ENCODE measurements at regions not wholly inside any gene's neighbourhood (a gene's known extent, or its start where the extent isn't known, plus 50 kb on each side); places are given as distances from the start of the nearest gene placed in this dataset.

DNA sequence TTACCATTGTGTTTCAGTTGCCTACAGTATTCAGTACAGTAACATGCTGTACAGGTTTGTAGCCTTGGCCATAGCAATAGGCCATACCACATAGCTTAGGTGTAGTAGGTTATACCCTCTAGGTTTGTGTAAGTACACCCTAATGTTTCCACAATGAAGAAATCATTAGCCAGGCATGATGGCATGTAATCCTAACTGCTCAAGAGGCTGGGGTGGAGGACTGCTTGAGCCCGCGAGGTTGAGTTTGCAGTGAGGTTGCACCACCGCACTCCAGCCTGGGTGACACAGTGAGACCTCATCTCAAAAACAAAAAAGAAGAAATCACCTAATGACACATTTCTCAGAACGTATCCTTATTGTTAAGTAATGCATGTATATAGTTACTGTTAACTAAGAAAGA lies 63.2 kb upstream of the KTN1 start:
- TF ChIP-seq, protein P1, sequence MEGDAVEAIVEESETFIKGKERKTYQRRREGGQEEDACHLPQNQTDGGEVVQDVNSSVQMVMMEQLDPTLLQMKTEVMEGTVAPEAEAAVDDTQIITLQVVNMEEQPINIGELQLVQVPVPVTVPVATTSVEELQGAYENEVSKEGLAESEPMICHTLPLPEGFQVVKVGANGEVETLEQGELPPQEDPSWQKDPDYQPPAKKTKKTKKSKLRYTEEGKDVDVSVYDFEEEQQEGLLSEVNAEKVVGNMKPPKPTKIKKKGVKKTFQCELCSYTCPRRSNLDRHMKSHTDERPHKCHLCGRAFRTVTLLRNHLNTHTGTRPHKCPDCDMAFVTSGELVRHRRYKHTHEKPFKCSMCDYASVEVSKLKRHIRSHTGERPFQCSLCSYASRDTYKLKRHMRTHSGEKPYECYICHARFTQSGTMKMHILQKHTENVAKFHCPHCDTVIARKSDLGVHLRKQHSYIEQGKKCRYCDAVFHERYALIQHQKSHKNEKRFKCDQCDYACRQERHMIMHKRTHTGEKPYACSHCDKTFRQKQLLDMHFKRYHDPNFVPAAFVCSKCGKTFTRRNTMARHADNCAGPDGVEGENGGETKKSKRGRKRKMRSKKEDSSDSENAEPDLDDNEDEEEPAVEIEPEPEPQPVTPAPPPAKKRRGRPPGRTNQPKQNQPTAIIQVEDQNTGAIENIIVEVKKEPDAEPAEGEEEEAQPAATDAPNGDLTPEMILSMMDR (IDR thresholded peaks at IDR 0.05; ENCODE audit: borderline replicate concordance, extremely low read depth, insufficient read depth), result no peak
- H3K9ac ChIP-seq (ENCODE audit: low read length in 3 of 3), result no peak overlapping the region
- H3K27me3 ChIP-seq (ENCODE audit: control insufficient read depth, insufficient read depth, low read length), result no peaks in the 10 kb centered on the region
- no peaks in the 10 kb centered on the region for H3K9me3 ChIP-seq (ENCODE audit: control insufficient read depth in 2 of 3, insufficient read depth in 1 of 3, low read length in 3 of 3)
- H3K27ac ChIP-seq (ENCODE audit: low read depth in 2 of 2, low read length in 2 of 2), result no peak overlapping the region
- H3K4me1 ChIP-seq (ENCODE audit: control insufficient read depth in 2 of 3, insufficient read depth in 2 of 3, low read depth in 1 of 3, low read length in 3 of 3), result no peaks in the 10 kb centered on the region
- intact Hi-C loops (cut with DNase I), result no loop called here
- no peaks in the 10 kb centered on the region for H3K36me3 ChIP-seq (ENCODE audit: control insufficient read depth in 2 of 3, insufficient read depth in 3 of 3, low read length in 3 of 3)
- FAIRE-seq, result no peak
- no peak overlapping the region for H3K4me3 ChIP-seq (ENCODE audit: low read length in 3 of 3)
- DNase-seq, result no peak

DNA sequence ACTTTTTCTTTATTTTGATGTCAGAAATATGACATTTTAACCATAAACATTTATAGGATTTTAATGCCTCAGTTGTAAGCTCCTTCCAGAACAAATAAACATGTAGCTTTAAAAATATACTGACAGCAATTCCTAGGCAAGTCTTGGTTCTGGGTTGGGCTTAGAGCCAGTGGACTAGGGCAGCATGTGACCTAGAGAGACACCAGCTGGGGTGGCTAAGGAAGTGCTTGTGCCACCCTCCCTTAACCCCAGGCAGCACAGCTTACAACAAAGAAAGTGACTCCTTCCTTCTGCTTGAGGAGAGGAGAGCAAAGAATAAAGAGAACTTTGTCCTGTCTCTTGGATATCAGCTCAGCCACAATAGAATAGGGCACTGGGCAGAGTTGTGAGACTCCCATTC lies 61.6 kb upstream of the KTN1 start:
- no peaks in the 10 kb centered on the region for H3K9me3 ChIP-seq (ENCODE audit: control insufficient read depth in 2 of 3, insufficient read depth in 1 of 3, low read length in 3 of 3)
- DNase-seq, result no peak
- H3K36me3 ChIP-seq (ENCODE audit: control insufficient read depth in 2 of 3, insufficient read depth in 3 of 3, low read length in 3 of 3), result no peaks in the 10 kb centered on the region
- TF ChIP-seq, protein P1 (IDR thresholded peaks at IDR 0.05; ENCODE audit: borderline replicate concordance, extremely low read depth, insufficient read depth), result no peak
- H3K9ac ChIP-seq (ENCODE audit: low read length in 3 of 3), result no peak overlapping the region
- H3K4me3 ChIP-seq (ENCODE audit: low read length in 3 of 3), result no peak overlapping the region
- no peak for FAIRE-seq
- H3K4me1 ChIP-seq (ENCODE audit: control insufficient read depth in 2 of 3, insufficient read depth in 2 of 3, low read depth in 1 of 3, low read length in 3 of 3), result no peaks in the 10 kb centered on the region
- no peaks in the 10 kb centered on the region for H3K27me3 ChIP-seq (ENCODE audit: control insufficient read depth, insufficient read depth, low read length)
- no peak overlapping the region for H3K27ac ChIP-seq (ENCODE audit: low read depth in 2 of 2, low read length in 2 of 2)
- intact Hi-C loops (cut with DNase I), result no loop called here

DNA sequence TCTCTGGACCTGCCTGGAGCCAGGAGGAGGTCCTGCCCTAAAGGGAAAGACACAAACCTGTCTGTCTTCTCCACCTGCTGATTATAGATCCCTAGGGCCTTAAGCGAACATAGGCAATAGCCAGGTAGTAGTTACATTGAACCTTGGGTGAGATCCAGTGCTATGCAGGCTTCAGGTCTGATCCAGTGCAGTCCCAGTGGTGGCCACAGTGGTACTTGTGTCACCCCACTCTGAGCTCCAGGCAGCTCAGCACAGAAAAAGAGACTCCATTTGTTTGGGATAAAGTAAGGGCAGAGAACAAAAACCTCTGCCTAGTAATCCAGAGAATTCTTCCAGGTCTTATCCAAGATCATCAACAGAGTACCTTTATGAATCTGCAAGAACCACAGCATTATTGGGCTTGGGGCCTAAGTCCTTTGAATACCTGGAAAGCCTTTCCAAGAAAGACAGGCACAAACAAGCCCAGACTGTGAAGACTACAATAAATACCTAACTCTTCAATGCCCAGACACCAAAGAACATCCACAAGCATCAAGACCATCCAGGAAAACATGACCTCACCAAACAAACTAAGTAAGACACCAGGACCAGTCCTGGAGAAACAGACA lies 60.4 kb upstream of the KTN1 start:
- Histone ChIP-seq H3K4me3 (ENCODE audit: low read length in 3 of 3) (no peak overlapping the region), H3K27me3 (ENCODE audit: control insufficient read depth, insufficient read depth, low read length) (no peaks in the 10 kb centered on the region), H3K36me3 (ENCODE audit: control insufficient read depth in 2 of 3, insufficient read depth in 3 of 3, low read length in 3 of 3) (no peaks in the 10 kb centered on the region), H3K9me3 (ENCODE audit: control insufficient read depth in 2 of 3, insufficient read depth in 1 of 3, low read length in 3 of 3) (no peaks in the 10 kb centered on the region), H3K4me1 (ENCODE audit: control insufficient read depth in 2 of 3, insufficient read depth in 2 of 3, low read depth in 1 of 3, low read length in 3 of 3) (no peaks in the 10 kb centered on the region), H3K27ac (ENCODE audit: low read depth in 2 of 2, low read length in 2 of 2) (no peak overlapping the region), H3K9ac (ENCODE audit: low read length in 3 of 3) (no peak overlapping the region)
- FAIRE-seq (no peak), DNase-seq (no peak)
- intact Hi-C loops (cut with DNase I), result no loop called here
- TF ChIP-seq, protein P1 (IDR thresholded peaks at IDR 0.05; ENCODE audit: borderline replicate concordance, extremely low read depth, insufficient read depth), result no peak

DNA sequence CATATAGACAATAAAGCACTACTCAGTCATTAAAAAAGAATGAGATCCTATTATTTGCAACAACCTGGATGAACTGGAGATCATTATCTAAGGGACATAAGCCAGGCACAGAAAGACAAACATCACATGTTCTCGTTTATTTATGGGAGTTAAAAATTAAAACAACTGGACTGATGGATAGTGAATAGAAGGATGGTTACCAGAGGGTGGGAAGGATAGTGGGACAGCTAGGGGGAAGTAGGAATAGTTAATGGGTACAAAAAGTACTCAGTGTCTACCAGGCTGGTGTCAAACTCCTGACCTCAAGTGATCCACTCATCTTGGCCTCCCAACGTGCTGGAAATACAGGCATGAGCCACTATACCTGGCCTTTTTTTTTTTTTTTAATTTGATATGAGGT lies 56.7 kb upstream of the KTN1 start:
- Histone ChIP-seq H3K4me3 (ENCODE audit: low read length in 3 of 3) (no peak overlapping the region), H3K27me3 (ENCODE audit: control insufficient read depth, insufficient read depth, low read length) (no peaks in the 10 kb centered on the region), H3K27ac (ENCODE audit: low read depth in 2 of 2, low read length in 2 of 2) (no peak overlapping the region), H3K9me3 (ENCODE audit: control insufficient read depth in 2 of 3, insufficient read depth in 1 of 3, low read length in 3 of 3) (no peaks in the 10 kb centered on the region), H3K4me1 (ENCODE audit: control insufficient read depth in 2 of 3, insufficient read depth in 2 of 3, low read depth in 1 of 3, low read length in 3 of 3) (no peaks in the 10 kb centered on the region), H3K36me3 (ENCODE audit: control insufficient read depth in 2 of 3, insufficient read depth in 3 of 3, low read length in 3 of 3) (no peaks in the 10 kb centered on the region), H3K9ac (ENCODE audit: low read length in 3 of 3) (no peak overlapping the region)
- DNase-seq, result no peak
- TF ChIP-seq, protein P1 (IDR thresholded peaks at IDR 0.05; ENCODE audit: borderline replicate concordance, extremely low read depth, insufficient read depth), result no peak
- no peak for FAIRE-seq
- intact Hi-C loops (cut with DNase I), result no loop called here
